K562 (cell line): ENCODE measurements at regions not wholly inside any gene's neighbourhood (a gene's known extent, or its start where the extent isn't known, plus 50 kb on each side); places are given as distances from the start of the nearest gene placed in this dataset.
"Not testable (repeated sequence)": the region's sequence is repeated elsewhere in the genome, so short reads cannot be mapped to it uniquely, and the experiment has no call there.

Source experiments
- ATAC-seq: fragments of 200-7000 bp; cut with Tn5 transposase; 3 replicates; pipeline ENCODE4 v1.9.1; 2020; ENCODE audit warnings: moderate library complexity
- BruUV-seq: library from RNA; stranded (reverse); fragments of 400-500 nt; replicated peaks from 2 replicates; lab custom pipeline; 2021; lab: Mats Ljungman, UMichigan
- CTCF ChIA-PET: fragments of 300-600 bp; formaldehyde crosslinking; extraction: SDS; loops from one replicate; lab custom pipeline; 2021; ENCODE audit warnings: low intra/inter-chr PET ratio; lab: Yijun Ruan, JAX
- POLR2A ChIA-PET: fragments of 300-600, 350-650 bp; sonication (Branson Sonifier 250); formaldehyde crosslinking; extraction: SDS; loops from one replicate; lab custom pipeline; 2021; ENCODE audit warnings: antibody characterized with exemption, inconsistent platforms; lab: Yijun Ruan, JAX
- DNase-seq, 4 experiments: peaks; one replicate each; pipeline versions ENCODE4 v3.0.0 to v3.0.0-alpha.2; 2011 to 2018; ENCODE audit warnings: low spot score in 3 of 4, mixed read lengths in 3 of 4; ENCODE audit errors: extremely low read depth in 1 of 4
- FAIRE-seq: peaks from 2 replicates; lab custom pipeline; 2011; peaks lifted over from hg19 to GRCh38; lab: Jason Lieb, UNC
- H2AFZ ChIP-seq: 2 replicates; pipeline ENCODE4 v1.6.0; 2011; ENCODE audit warnings: low read depth, low read length, control low read depth, inconsistent platforms
- H3K27ac ChIP-seq: fragments of 200-600 bp; 3 replicates; pipeline ENCODE4 v1.8.0; 2011; ENCODE audit warnings: low read depth, mild to moderate bottlenecking, control low read depth, inconsistent platforms, low read length, moderate library complexity, mixed read lengths; ENCODE audit errors: extremely low read depth
- H3K27me3 ChIP-seq, 2 experiments: fragments of 300-600 bp in 1 of 2; 2 replicates in 1 of 2; 3 replicates in 1 of 2; pipeline versions ENCODE4 v1.6.0 to v1.8.0; 2011; ENCODE audit warnings: inconsistent platforms in 2 of 2, low read length in 2 of 2, mild to moderate bottlenecking in 1 of 2, mixed read lengths in 1 of 2, moderate library complexity in 1 of 2; ENCODE audit not compliant: control insufficient read depth in 2 of 2, insufficient read depth in 2 of 2
- H3K36me3 ChIP-seq: fragments of 300-600 bp; 3 replicates; pipeline ENCODE4 v1.8.0; 2011; ENCODE audit warnings: mild to moderate bottlenecking, low read length, inconsistent platforms; ENCODE audit not compliant: control insufficient read depth, insufficient read depth
- H3K4me1 ChIP-seq, 2 experiments: fragments of 200-600 bp in 1 of 2; replicated peaks in 1 of 2; 2 replicates in 1 of 2; 3 replicates in 1 of 2; pipeline versions ENCODE4 v1.5.1 to v1.8.0; 2011; ENCODE audit warnings: inconsistent platforms in 2 of 2, low read length in 2 of 2, mild to moderate bottlenecking in 1 of 2, mixed read lengths in 1 of 2, moderate library complexity in 1 of 2; ENCODE audit not compliant: control insufficient read depth in 2 of 2, insufficient read depth in 2 of 2
- H3K4me2 ChIP-seq: 2 replicates; pipeline ENCODE4 v1.6.1; 2011; ENCODE audit warnings: low read length, control low read depth, inconsistent platforms, mixed read lengths; ENCODE audit not compliant: insufficient read depth
- H3K4me3 ChIP-seq: fragments of 200-600 bp; sonication (generic), shearing (Covaris generic); 2 replicates; pipeline ENCODE4 v1.5.1; 2016; ENCODE audit warnings: control low read depth, inconsistent platforms
- H3K79me2 ChIP-seq: fragments of 200-600 bp; 3 replicates; pipeline ENCODE4 v1.8.0; 2011; ENCODE audit warnings: low read length, inconsistent platforms; ENCODE audit not compliant: control insufficient read depth, insufficient read depth
- H3K9ac ChIP-seq, 2 experiments: 2 replicates each; pipeline versions ENCODE4 v1.6.0 to v1.6.1; 2011; ENCODE audit warnings: low read depth in 2 of 2, low read length in 2 of 2, control low read depth in 1 of 2, inconsistent platforms in 1 of 2, mild to moderate bottlenecking in 1 of 2, mixed read lengths in 1 of 2; ENCODE audit not compliant: insufficient read depth in 1 of 2
- H3K9me1 ChIP-seq: one replicate; pipeline ENCODE4 v1.6.0; 2011; ENCODE audit warnings: inconsistent platforms, mild to moderate bottlenecking, low read length, moderate library complexity; ENCODE audit not compliant: control insufficient read depth, insufficient read depth
- H3K9me3 ChIP-seq: replicated peaks from 2 replicates; pipeline ENCODE4 v1.5.1; 2011; ENCODE audit warnings: low read depth, low read length, inconsistent platforms; ENCODE audit not compliant: control insufficient read depth, insufficient read depth
- H4K20me1 ChIP-seq: replicated peaks from 2 replicates; pipeline ENCODE4 v1.6.1; 2011; ENCODE audit warnings: low read length, inconsistent platforms, mixed read lengths; ENCODE audit not compliant: control insufficient read depth, insufficient read depth
- CCAR2 ChIP-seq: fragments of 200-400 bp; formaldehyde crosslinking; IDR thresholded peaks from 2 replicates; pipeline ENCODE4 v1.6.1; 2017; ENCODE audit warnings: mild to moderate bottlenecking, low read depth, low read length
- CEBPB ChIP-seq: fragments of 450-650 bp; IDR thresholded peaks from 2 replicates; pipeline ENCODE4 v1.6.1; 2016; ENCODE audit warnings: missing genetic modification characterization, missing compliant biosample characterization
- CEBPG ChIP-seq, 3 experiments: fragments of 200-800 bp in 1 of 3; sonication (Bioruptor generic) in 1 of 3; sonication (generic) in 1 of 3; formaldehyde crosslinking in 1 of 3; IDR thresholded peaks in 2 of 3; conservative IDR thresholded peaks in 1 of 3; 2 replicates each; pipeline versions ENCODE4 v1.6.1 to v1.8.0; 2016 to 2022; ENCODE audit warnings: missing compliant biosample characterization in 2 of 3, missing genetic modification characterization in 2 of 3, mild to moderate bottlenecking in 1 of 3, missing genetic modification reagents in 1 of 3
- CSDE1 ChIP-seq, 2 experiments: fragments of 450-650 bp; IDR thresholded peaks; 2 replicates each; pipeline ENCODE4 v1.6.1; 2016; ENCODE audit warnings: mild to moderate bottlenecking in 1 of 2
- DMBX1 ChIP-seq: fragments of 250-450 bp; sonication (Bioruptor Pico); IDR thresholded peaks from 2 replicates; pipeline ENCODE4 v1.8.0; 2022; ENCODE audit warnings: inconsistent platforms, mild to moderate bottlenecking, moderate library complexity, borderline replicate concordance
- ZSCAN32 ChIP-seq: fragments of 450-650 bp; formaldehyde crosslinking; IDR thresholded peaks from 2 replicates; pipeline ENCODE4 v1.4.0; 2020; ENCODE audit warnings: mild to moderate bottlenecking, moderate library complexity
- WGBS: fragments of 100-300 bp; shearing (Covaris generic); methylation state at CpG from one replicate; pipeline ENCODE4 v1.1.6; 2016; ENCODE audit warnings: low coverage, mixed read lengths; ENCODE audit not compliant: insufficient coverage; ENCODE audit errors: missing lambda C conversion rate; 5-methylcytosine and 5-hydroxymethylcytosine counted together
- in situ Hi-C: fragments of 300-500 bp; cut with MboI; formaldehyde crosslinking; loops from 4 replicates; pipeline ENCODE4 v1.15.0; 2018; ENCODE audit warnings: inconsistent platforms, mixed read lengths
- intact Hi-C: fragments of 100-400 bp; cut with micrococcal nuclease; formaldehyde crosslinking; loops from 2 replicates; pipeline ENCODE4 v1.14.2; 2022
- TF ChIP-seq, protein P1 (sequence below): fragments of 450-650 bp; IDR thresholded peaks from 2 replicates; pipeline ENCODE4 v1.6.1; 2016; ENCODE audit warnings: missing biosample characterization, missing genetic modification characterization
- TF ChIP-seq, protein P2 (sequence below), 2 experiments: fragments of 450-650 bp in 1 of 2; sonication (generic) in 1 of 2; formaldehyde crosslinking in 1 of 2; IDR thresholded peaks in 1 of 2; conservative IDR thresholded peaks in 1 of 2; 2 replicates each; pipeline versions ENCODE4 v1.6.1 to v1.8.1; 2016 to 2023; ENCODE audit warnings: mild to moderate bottlenecking in 2 of 2, moderate library complexity in 2 of 2, inconsistent platforms in 1 of 2, missing genetic modification reagents in 1 of 2
- TF ChIP-seq, protein P3 (sequence below): fragments of 450-650 bp; formaldehyde crosslinking; IDR thresholded peaks from 2 replicates; pipeline ENCODE4 v1.4.0; 2022; ENCODE audit warnings: mild to moderate bottlenecking, moderate library complexity

DNA sequence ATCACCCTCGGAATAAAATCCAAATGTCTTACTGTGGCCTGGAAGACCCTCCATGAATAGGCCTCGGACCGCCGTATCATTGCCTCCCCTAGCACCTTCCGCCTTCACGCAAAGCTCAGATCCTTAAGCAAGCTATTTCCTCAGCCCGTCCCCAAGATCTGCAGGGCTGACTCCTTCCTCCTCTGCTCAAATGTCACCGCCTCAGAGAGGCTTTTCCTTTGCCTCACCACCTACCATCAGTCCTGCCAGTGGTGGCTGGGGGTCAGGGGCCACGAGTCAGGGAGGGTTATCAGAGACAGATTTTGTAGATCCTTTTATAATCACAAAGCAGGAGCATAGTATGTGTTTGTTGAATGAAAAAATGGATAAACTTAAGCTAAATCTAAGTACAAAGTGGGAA, 74.4 kb upstream of the KIF2A start (continued):
- TF ChIP-seq CCAR2 (no peak), CSDE1 (IDR thresholded peaks at IDR 0.05) (no peak)

- H3K79me2 ChIP-seq, H3K4me2 ChIP-seq, H3K9me3 ChIP-seq, CTCF ChIA-PET, FAIRE-seq, DNase-seq, H4K20me1 ChIP-seq, H3K9ac ChIP-seq, H3K4me1 ChIP-seq, H3K36me3 ChIP-seq, H3K27ac ChIP-seq, H3K4me3 ChIP-seq, in situ Hi-C loops, BruUV-seq, H3K27me3 ChIP-seq, H2AFZ ChIP-seq, POLR2A ChIA-PET, intact Hi-C loops, H3K9me1 ChIP-seq: not testable (repeated sequence)
- peak; percentile 63 for ATAC-seq
- WGBS: 8% methylated on average over 1 of the region's 1 CpG
- TF ChIP-seq, protein P1, sequence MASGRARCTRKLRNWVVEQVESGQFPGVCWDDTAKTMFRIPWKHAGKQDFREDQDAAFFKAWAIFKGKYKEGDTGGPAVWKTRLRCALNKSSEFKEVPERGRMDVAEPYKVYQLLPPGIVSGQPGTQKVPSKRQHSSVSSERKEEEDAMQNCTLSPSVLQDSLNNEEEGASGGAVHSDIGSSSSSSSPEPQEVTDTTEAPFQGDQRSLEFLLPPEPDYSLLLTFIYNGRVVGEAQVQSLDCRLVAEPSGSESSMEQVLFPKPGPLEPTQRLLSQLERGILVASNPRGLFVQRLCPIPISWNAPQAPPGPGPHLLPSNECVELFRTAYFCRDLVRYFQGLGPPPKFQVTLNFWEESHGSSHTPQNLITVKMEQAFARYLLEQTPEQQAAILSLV: peak; percentile 26; the same call in 1 of the 2 replicates
- TF ChIP-seq ZSCAN32: peak; percentile 20; the same call in 1 of the 2 replicates
- TF ChIP-seq, protein P2, sequence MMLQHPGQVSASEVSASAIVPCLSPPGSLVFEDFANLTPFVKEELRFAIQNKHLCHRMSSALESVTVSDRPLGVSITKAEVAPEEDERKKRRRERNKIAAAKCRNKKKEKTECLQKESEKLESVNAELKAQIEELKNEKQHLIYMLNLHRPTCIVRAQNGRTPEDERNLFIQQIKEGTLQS (IDR thresholded peaks at IDR 0.05): peak; percentile 78
- TF ChIP-seq, protein P2 (CRISPR knock-in tag; conservative IDR thresholded peaks at IDR 0.05): not testable (repeated sequence)
- TF ChIP-seq DMBX1 (CRISPR knock-in tag): 0 out of 2 replicates have a peak, but pooled peaks have one; percentile 49
- peak; percentile 69 for TF ChIP-seq CEBPB (tag)
- peak; percentile 73 for TF ChIP-seq CEBPG (CRISPR knock-in tag; IDR thresholded peaks at IDR 0.05)
- peak; percentile 78 to 90 for TF ChIP-seq CEBPG (tag; conservative IDR thresholded peaks at IDR 0.05 in 1 of 2, IDR thresholded peaks at IDR 0.05 in 1 of 2)
- TF ChIP-seq, protein P3, sequence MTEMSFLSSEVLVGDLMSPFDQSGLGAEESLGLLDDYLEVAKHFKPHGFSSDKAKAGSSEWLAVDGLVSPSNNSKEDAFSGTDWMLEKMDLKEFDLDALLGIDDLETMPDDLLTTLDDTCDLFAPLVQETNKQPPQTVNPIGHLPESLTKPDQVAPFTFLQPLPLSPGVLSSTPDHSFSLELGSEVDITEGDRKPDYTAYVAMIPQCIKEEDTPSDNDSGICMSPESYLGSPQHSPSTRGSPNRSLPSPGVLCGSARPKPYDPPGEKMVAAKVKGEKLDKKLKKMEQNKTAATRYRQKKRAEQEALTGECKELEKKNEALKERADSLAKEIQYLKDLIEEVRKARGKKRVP: peak; percentile 83
Measured at GRCh38 chr5:62232218-62232617, 73.8 kb upstream of the KIF2A start.
